ENCODE measurements at regions not wholly inside any gene's neighbourhood (a gene's known extent, or its start where the extent isn't known, plus 50 kb on each side); places are given as distances from the start of the nearest gene placed in this dataset.
A peak's percentile ranks its signal among the peaks of the same experiment; 100 is the strongest.

- no peak for TF ChIP-seq ZBTB7B (CRISPR knock-in tag; IDR thresholded peaks at IDR 0.05)
- TF ChIP-seq IKZF5 (CRISPR knock-in tag; IDR thresholded peaks at IDR 0.05), result 0 out of 2 replicates have a peak, but pooled peaks have one; percentile 62
- no peak for TF ChIP-seq ZFP82 (CRISPR knock-in tag; IDR thresholded peaks at IDR 0.05; ENCODE audit: borderline replicate concordance)
- TF ChIP-seq, protein P1, sequence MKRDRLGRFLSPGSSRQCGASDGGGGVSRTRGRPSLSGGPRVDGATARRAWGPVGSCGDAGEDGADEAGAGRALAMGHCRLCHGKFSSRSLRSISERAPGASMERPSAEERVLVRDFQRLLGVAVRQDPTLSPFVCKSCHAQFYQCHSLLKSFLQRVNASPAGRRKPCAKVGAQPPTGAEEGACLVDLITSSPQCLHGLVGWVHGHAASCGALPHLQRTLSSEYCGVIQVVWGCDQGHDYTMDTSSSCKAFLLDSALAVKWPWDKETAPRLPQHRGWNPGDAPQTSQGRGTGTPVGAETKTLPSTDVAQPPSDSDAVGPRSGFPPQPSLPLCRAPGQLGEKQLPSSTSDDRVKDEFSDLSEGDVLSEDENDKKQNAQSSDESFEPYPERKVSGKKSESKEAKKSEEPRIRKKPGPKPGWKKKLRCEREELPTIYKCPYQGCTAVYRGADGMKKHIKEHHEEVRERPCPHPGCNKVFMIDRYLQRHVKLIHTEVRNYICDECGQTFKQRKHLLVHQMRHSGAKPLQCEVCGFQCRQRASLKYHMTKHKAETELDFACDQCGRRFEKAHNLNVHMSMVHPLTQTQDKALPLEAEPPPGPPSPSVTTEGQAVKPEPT (CRISPR knock-in tag; IDR thresholded peaks at IDR 0.05; ENCODE audit: low read depth), result no peak
- TF ChIP-seq MED8 (CRISPR knock-in tag; IDR thresholded peaks at IDR 0.05; ENCODE audit: insufficient replicate concordance), result no peak
- TF ChIP-seq SYNCRIP (IDR thresholded peaks at IDR 0.05; ENCODE audit: insufficient read depth, low read depth, low read length), result no peak
- TF ChIP-seq, protein P2, sequence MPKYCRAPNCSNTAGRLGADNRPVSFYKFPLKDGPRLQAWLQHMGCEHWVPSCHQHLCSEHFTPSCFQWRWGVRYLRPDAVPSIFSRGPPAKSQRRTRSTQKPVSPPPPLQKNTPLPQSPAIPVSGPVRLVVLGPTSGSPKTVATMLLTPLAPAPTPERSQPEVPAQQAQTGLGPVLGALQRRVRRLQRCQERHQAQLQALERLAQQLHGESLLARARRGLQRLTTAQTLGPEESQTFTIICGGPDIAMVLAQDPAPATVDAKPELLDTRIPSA (CRISPR knock-in tag; IDR thresholded peaks at IDR 0.05; ENCODE audit: borderline replicate concordance), result no peak
- TF ChIP-seq ZNF143 (CRISPR knock-in tag; IDR thresholded peaks at IDR 0.05), result no peak
- TF ChIP-seq, protein P3, sequence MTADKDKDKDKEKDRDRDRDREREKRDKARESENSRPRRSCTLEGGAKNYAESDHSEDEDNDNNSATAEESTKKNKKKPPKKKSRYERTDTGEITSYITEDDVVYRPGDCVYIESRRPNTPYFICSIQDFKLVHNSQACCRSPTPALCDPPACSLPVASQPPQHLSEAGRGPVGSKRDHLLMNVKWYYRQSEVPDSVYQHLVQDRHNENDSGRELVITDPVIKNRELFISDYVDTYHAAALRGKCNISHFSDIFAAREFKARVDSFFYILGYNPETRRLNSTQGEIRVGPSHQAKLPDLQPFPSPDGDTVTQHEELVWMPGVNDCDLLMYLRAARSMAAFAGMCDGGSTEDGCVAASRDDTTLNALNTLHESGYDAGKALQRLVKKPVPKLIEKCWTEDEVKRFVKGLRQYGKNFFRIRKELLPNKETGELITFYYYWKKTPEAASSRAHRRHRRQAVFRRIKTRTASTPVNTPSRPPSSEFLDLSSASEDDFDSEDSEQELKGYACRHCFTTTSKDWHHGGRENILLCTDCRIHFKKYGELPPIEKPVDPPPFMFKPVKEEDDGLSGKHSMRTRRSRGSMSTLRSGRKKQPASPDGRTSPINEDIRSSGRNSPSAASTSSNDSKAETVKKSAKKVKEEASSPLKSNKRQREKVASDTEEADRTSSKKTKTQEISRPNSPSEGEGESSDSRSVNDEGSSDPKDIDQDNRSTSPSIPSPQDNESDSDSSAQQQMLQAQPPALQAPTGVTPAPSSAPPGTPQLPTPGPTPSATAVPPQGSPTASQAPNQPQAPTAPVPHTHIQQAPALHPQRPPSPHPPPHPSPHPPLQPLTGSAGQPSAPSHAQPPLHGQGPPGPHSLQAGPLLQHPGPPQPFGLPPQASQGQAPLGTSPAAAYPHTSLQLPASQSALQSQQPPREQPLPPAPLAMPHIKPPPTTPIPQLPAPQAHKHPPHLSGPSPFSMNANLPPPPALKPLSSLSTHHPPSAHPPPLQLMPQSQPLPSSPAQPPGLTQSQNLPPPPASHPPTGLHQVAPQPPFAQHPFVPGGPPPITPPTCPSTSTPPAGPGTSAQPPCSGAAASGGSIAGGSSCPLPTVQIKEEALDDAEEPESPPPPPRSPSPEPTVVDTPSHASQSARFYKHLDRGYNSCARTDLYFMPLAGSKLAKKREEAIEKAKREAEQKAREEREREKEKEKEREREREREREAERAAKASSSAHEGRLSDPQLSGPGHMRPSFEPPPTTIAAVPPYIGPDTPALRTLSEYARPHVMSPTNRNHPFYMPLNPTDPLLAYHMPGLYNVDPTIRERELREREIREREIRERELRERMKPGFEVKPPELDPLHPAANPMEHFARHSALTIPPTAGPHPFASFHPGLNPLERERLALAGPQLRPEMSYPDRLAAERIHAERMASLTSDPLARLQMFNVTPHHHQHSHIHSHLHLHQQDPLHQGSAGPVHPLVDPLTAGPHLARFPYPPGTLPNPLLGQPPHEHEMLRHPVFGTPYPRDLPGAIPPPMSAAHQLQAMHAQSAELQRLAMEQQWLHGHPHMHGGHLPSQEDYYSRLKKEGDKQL (CRISPR knock-in tag; IDR thresholded peaks at IDR 0.05; ENCODE audit: low read depth), result no peak
- TF ChIP-seq SMAD1 (CRISPR knock-in tag; IDR thresholded peaks at IDR 0.05; ENCODE audit: borderline replicate concordance, low read depth), result no peak
- no peak for TF ChIP-seq TAF1 (CRISPR knock-in tag; IDR thresholded peaks at IDR 0.05)
- peak; percentile 72; the same call in 1 of the 2 replicates for TF ChIP-seq SNAPC2 (CRISPR knock-in tag; IDR thresholded peaks at IDR 0.05)
- TF ChIP-seq, protein P4, sequence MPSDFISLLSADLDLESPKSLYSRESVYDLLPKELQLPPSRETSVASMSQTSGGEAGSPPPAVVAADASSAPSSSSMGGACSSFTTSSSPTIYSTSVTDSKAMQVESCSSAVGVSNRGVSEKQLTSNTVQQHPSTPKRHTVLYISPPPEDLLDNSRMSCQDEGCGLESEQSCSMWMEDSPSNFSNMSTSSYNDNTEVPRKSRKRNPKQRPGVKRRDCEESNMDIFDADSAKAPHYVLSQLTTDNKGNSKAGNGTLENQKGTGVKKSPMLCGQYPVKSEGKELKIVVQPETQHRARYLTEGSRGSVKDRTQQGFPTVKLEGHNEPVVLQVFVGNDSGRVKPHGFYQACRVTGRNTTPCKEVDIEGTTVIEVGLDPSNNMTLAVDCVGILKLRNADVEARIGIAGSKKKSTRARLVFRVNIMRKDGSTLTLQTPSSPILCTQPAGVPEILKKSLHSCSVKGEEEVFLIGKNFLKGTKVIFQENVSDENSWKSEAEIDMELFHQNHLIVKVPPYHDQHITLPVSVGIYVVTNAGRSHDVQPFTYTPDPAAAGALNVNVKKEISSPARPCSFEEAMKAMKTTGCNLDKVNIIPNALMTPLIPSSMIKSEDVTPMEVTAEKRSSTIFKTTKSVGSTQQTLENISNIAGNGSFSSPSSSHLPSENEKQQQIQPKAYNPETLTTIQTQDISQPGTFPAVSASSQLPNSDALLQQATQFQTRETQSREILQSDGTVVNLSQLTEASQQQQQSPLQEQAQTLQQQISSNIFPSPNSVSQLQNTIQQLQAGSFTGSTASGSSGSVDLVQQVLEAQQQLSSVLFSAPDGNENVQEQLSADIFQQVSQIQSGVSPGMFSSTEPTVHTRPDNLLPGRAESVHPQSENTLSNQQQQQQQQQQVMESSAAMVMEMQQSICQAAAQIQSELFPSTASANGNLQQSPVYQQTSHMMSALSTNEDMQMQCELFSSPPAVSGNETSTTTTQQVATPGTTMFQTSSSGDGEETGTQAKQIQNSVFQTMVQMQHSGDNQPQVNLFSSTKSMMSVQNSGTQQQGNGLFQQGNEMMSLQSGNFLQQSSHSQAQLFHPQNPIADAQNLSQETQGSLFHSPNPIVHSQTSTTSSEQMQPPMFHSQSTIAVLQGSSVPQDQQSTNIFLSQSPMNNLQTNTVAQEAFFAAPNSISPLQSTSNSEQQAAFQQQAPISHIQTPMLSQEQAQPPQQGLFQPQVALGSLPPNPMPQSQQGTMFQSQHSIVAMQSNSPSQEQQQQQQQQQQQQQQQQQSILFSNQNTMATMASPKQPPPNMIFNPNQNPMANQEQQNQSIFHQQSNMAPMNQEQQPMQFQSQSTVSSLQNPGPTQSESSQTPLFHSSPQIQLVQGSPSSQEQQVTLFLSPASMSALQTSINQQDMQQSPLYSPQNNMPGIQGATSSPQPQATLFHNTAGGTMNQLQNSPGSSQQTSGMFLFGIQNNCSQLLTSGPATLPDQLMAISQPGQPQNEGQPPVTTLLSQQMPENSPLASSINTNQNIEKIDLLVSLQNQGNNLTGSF (CRISPR knock-in tag; IDR thresholded peaks at IDR 0.05), result no peak
Observed at GRCh38 chr18:23401400-23402347, 51.4 kb upstream of the RIOK3 start (continued).
